ENCODE measurements at regions not wholly inside any gene's neighbourhood (a gene's known extent, or its start where the extent isn't known, plus 50 kb on each side); places are given as distances from the start of the nearest gene placed in this dataset.

- Histone ChIP-seq H3K36me3 (replicated peaks; ENCODE audit: low read depth, low read length) (no peaks in the 10 kb centered on the region), H3K4me2 (ENCODE audit: low read length) (no peak overlapping the region), H3K4me1 (ENCODE audit: low read length) (no peaks in the 10 kb centered on the region), H3K9ac (ENCODE audit: low read length) (no peak overlapping the region), H4K20me1 (ENCODE audit: insufficient read depth, low read length) (no peaks in the 10 kb centered on the region), H3K9me3 (ENCODE audit: insufficient read depth, low read length) (no peaks in the 10 kb centered on the region), H3K27ac (ENCODE audit: low read length) (no peak overlapping the region), H3K27me3 (ENCODE audit: low read depth, low read length) (no peaks in the 10 kb centered on the region), H3K4me3 (ENCODE audit: low read length) (no peak overlapping the region), H2AFZ (ENCODE audit: low read depth, low read length) (no peak overlapping the region), H3K79me2 (ENCODE audit: low read length) (no peaks in the 10 kb centered on the region)
- TF ChIP-seq CTCF (IDR thresholded peaks at IDR 0.05; ENCODE audit: low read depth, low read length), result no peak
- no peak for TF ChIP-seq EZH2phosphoT487 (IDR thresholded peaks at IDR 0.05; ENCODE audit: low read depth)
Observed at GRCh38 chr7:98722402-98722801, 105.3 kb downstream of the NPTX2 start.

GRCh38 chr7:98724591-98724990 lies 107.5 kb downstream of the NPTX2 start:
- no peak overlapping the region for H3K4me3 ChIP-seq (ENCODE audit: low read length)
- no peak overlapping the region for H2AFZ ChIP-seq (ENCODE audit: low read depth, low read length)
- no peak overlapping the region for H3K9ac ChIP-seq (ENCODE audit: low read length)
- H3K27me3 ChIP-seq (ENCODE audit: low read depth, low read length), result no peaks in the 10 kb centered on the region; the same call in 1 of the 2 replicates
- H3K9me3 ChIP-seq (ENCODE audit: insufficient read depth, low read length), result no peaks in the 10 kb centered on the region
- no peak overlapping the region for H3K27ac ChIP-seq (ENCODE audit: low read length)
- no peaks in the 10 kb centered on the region for H3K4me1 ChIP-seq (ENCODE audit: low read length)
- no peaks in the 10 kb centered on the region for H3K36me3 ChIP-seq (replicated peaks; ENCODE audit: low read depth, low read length)
- TF ChIP-seq EZH2phosphoT487 (IDR thresholded peaks at IDR 0.05; ENCODE audit: low read depth) (no peak), CTCF (IDR thresholded peaks at IDR 0.05; ENCODE audit: low read depth, low read length) (no peak)
- H3K4me2 ChIP-seq (ENCODE audit: low read length), result no peak overlapping the region
- no peaks in the 10 kb centered on the region for H3K79me2 ChIP-seq (ENCODE audit: low read length)
- H4K20me1 ChIP-seq (ENCODE audit: insufficient read depth, low read length), result no peaks in the 10 kb centered on the region

- no peaks in the 10 kb centered on the region; the same call in 1 of the 2 replicates for H3K27me3 ChIP-seq (ENCODE audit: low read depth, low read length)
- no peak overlapping the region for H2AFZ ChIP-seq (ENCODE audit: low read depth, low read length)
- H3K9ac ChIP-seq (ENCODE audit: low read length), result no peak overlapping the region
- no peak overlapping the region for H3K27ac ChIP-seq (ENCODE audit: low read length)
- no peak for TF ChIP-seq EZH2phosphoT487 (IDR thresholded peaks at IDR 0.05; ENCODE audit: low read depth)
- TF ChIP-seq CTCF (IDR thresholded peaks at IDR 0.05; ENCODE audit: low read depth, low read length), result no peak
- no peaks in the 10 kb centered on the region for H3K79me2 ChIP-seq (ENCODE audit: low read length)
- no peaks in the 10 kb centered on the region for H4K20me1 ChIP-seq (ENCODE audit: insufficient read depth, low read length)
- no peaks in the 10 kb centered on the region for H3K36me3 ChIP-seq (replicated peaks; ENCODE audit: low read depth, low read length)
- no peaks in the 10 kb centered on the region for H3K9me3 ChIP-seq (ENCODE audit: insufficient read depth, low read length)
- H3K4me2 ChIP-seq (ENCODE audit: low read length), result no peak overlapping the region
- no peaks in the 10 kb centered on the region for H3K4me1 ChIP-seq (ENCODE audit: low read length)
- no peak overlapping the region for H3K4me3 ChIP-seq (ENCODE audit: low read length)
Observed at GRCh38 chr7:98727146-98727709, 110.1 kb downstream of the NPTX2 start.

- Histone ChIP-seq H4K20me1 (ENCODE audit: insufficient read depth, low read length) (no peaks in the 10 kb centered on the region), H3K36me3 (replicated peaks; ENCODE audit: low read depth, low read length) (no peaks in the 10 kb centered on the region), H3K4me2 (ENCODE audit: low read length) (no peak overlapping the region), H3K9me3 (ENCODE audit: insufficient read depth, low read length) (no peaks in the 10 kb centered on the region), H3K27me3 (ENCODE audit: low read depth, low read length) (no peaks in the 10 kb centered on the region; the same call in 1 of the 2 replicates), H3K9ac (ENCODE audit: low read length) (no peak overlapping the region), H3K27ac (ENCODE audit: low read length) (no peak overlapping the region), H3K4me1 (ENCODE audit: low read length) (no peaks in the 10 kb centered on the region), H2AFZ (ENCODE audit: low read depth, low read length) (no peak overlapping the region), H3K4me3 (ENCODE audit: low read length) (no peak overlapping the region), H3K79me2 (ENCODE audit: low read length) (no peaks in the 10 kb centered on the region)
- TF ChIP-seq EZH2phosphoT487 (IDR thresholded peaks at IDR 0.05; ENCODE audit: low read depth) (no peak), CTCF (IDR thresholded peaks at IDR 0.05; ENCODE audit: low read depth, low read length) (no peak)
Observed at GRCh38 chr7:98728555-98728954, 111.5 kb downstream of the NPTX2 start.
